ENCODE measurements at regions not wholly inside any gene's neighbourhood (a gene's known extent, or its start where the extent isn't known, plus 50 kb on each side); places are given as distances from the start of the nearest gene placed in this dataset.

- TF ChIP-seq CTCF (IDR thresholded peaks at IDR 0.05) (peak; percentile 93), ZFX (IDR thresholded peaks at IDR 0.05; ENCODE audit: borderline replicate concordance) (no peak)
Measured at GRCh38 chr10:117442944-117443685, 67.9 kb upstream of the PDZD8 start.

Data from 22Rv1 (cell line).